Spleen (tissue), 11 donors: ENCODE measurements at regions not wholly inside any gene's neighbourhood (a gene's known extent, or its start where the extent isn't known, plus 50 kb on each side); places are given as distances from the start of the nearest gene placed in this dataset.
"Not testable (repeated sequence)": the region's sequence is repeated elsewhere in the genome, so short reads cannot be mapped to it uniquely, and the experiment has no call there.

ENCODE experiments used
- DNase-seq: peaks from one replicate; pipeline ENCODE4 v3.0.0-alpha.2; 2020
- H3K27ac ChIP-seq, 8 donors: fragments of 200-600 bp; sonication (generic) in 7 of 8; 1 replicate in 4 of 8; 2 replicates in 4 of 8; pipeline versions ENCODE4 v1.5.0 to v1.8.0; 2016 to 2021; ENCODE audit warnings: inconsistent platforms in 4 of 8, mild to moderate bottlenecking in 4 of 8, moderate library complexity in 1 of 8
- H3K27me3 ChIP-seq, 7 donors: fragments of 200-600 bp; sonication (generic) in 6 of 7; replicated peaks in 1 of 7; 1 replicate in 4 of 7; 2 replicates in 3 of 7; pipeline versions ENCODE4 v1.5.0 to v1.8.0; 2016 to 2021; ENCODE audit warnings: inconsistent platforms in 3 of 7, mild to moderate bottlenecking in 1 of 7
- H3K36me3 ChIP-seq, 6 donors: fragments of 200-600 bp; sonication (generic) in 5 of 6; 1 replicate in 4 of 6; 2 replicates in 2 of 6; pipeline versions ENCODE4 v1.5.0 to v1.8.0; 2016 to 2021; ENCODE audit warnings: inconsistent platforms in 2 of 6
- H3K4me1 ChIP-seq, 6 donors: fragments of 200-600 bp; sonication (generic) in 5 of 6; 1 replicate in 3 of 6; 2 replicates in 3 of 6; pipeline versions ENCODE4 v1.5.0 to v1.8.0; 2016 to 2021; ENCODE audit warnings: inconsistent platforms in 3 of 6
- H3K4me3 ChIP-seq, 8 donors: fragments of 200-600 bp; sonication (generic) in 7 of 8; 1 replicate in 4 of 8; 2 replicates in 4 of 8; pipeline versions ENCODE4 v1.5.0 to v1.8.0; 2016 to 2021; ENCODE audit warnings: inconsistent platforms in 4 of 8, mild to moderate bottlenecking in 4 of 8, moderate library complexity in 2 of 8
- H3K9me3 ChIP-seq, 8 donors: fragments of 200-600 bp; sonication (generic) in 7 of 8; 1 replicate in 4 of 8; 2 replicates in 4 of 8; pipeline versions ENCODE4 v1.5.0 to v1.8.0; 2016 to 2021; ENCODE audit warnings: inconsistent platforms in 4 of 8
- WGBS, 5 donors: extraction: QIAGEN DNeasy Blood & Tissue Kit in 3 of 5; methylation state at CpG; one replicate each; pipeline versions ENCODE4 v1.1.5 to v1.1.7; 2013 to 2018; 5-methylcytosine and 5-hydroxymethylcytosine counted together
- intact Hi-C: fragments of 100-400 bp; cut with DNase I; formaldehyde crosslinking; loops from one replicate; pipeline ENCODE4 v1.15.0; 2023; ENCODE audit warnings: low total_unique reads
- small RNA-seq, 4 donors: library from RNA; depleted of rRNA; stranded (forward); fragments of <200 nt; gene quantifications; one replicate each; pipeline ENCODE3, GENCODE V24; 2016
- donor health status: healthy with polysubstance abuse.
- donor health status: DM: no; HTN: no; CAD: no; lungs with moderate emphysema.
- donor health status: DM: no; HTN: no; CAD: no.
- donor health status: Bipolar disorder and iron deficiency.
- donor health status: healthy.
- donor health status: DM: no; HTN: no; CAD: no.
- donor health status: DM: yes; HTN: yes; CAD: no.

GRCh38 chr9:65223986-65224385 is 61.0 kb downstream of the FOXD4L5 start:
- H3K4me3 ChIP-seq, intact Hi-C loops, DNase-seq, H3K9me3 ChIP-seq, H3K27ac ChIP-seq, H3K27me3 ChIP-seq, H3K36me3 ChIP-seq, H3K4me1 ChIP-seq: not testable (repeated sequence)
- 36 to 83% (median 53%) methylated on average over 1 to 2 of the region's 2 CpGs for WGBS, 5 donors

- H3K4me3 ChIP-seq, H3K9me3 ChIP-seq, H3K27me3 ChIP-seq, intact Hi-C loops, H3K4me1 ChIP-seq, DNase-seq, H3K36me3 ChIP-seq, H3K27ac ChIP-seq: not testable (repeated sequence)
Measured at GRCh38 chr9:65208834-65209233, 76.2 kb downstream of the FOXD4L5 start.

- WGBS, 5 donors: no CpG with 5 or more reads among the region's 1 CpG
- H3K36me3 ChIP-seq, H3K27me3 ChIP-seq, H3K27ac ChIP-seq, DNase-seq, H3K9me3 ChIP-seq, H3K4me1 ChIP-seq, intact Hi-C loops, H3K4me3 ChIP-seq: not testable (repeated sequence)
Measured at GRCh38 chr9:65207273-65207672, 77.7 kb downstream of the FOXD4L5 start.

- WGBS, 5 donors: no CpG with 5 or more reads among the region's 1 CpG
Measured at GRCh38 chr9:65205853-65206252, 79.2 kb downstream of the FOXD4L5 start.

GRCh38 chr9:65195781-65196180 is 89.2 kb downstream of the FOXD4L5 start:
- H3K9me3 ChIP-seq, H3K4me1 ChIP-seq, H3K27ac ChIP-seq, intact Hi-C loops, H3K36me3 ChIP-seq, DNase-seq, H3K27me3 ChIP-seq, H3K4me3 ChIP-seq: not testable (repeated sequence)
- WGBS, 5 donors: 92 to 96% (median 95%) methylated on average over 7 to 63 of the region's 65 CpGs; no CpG with 5 or more reads in 1 of the 5 donors

More at GRCh38 chr9:65205853-65206252, 79.2 kb downstream of the FOXD4L5 start:
- H3K27ac ChIP-seq, H3K27me3 ChIP-seq, DNase-seq, H3K9me3 ChIP-seq, H3K4me3 ChIP-seq, H3K36me3 ChIP-seq, intact Hi-C loops, H3K4me1 ChIP-seq: not testable (repeated sequence)

- DNase-seq: peak; percentile 2
- H3K9me3 ChIP-seq, H3K27me3 ChIP-seq, H3K36me3 ChIP-seq, intact Hi-C loops, H3K4me3 ChIP-seq, H3K27ac ChIP-seq, H3K4me1 ChIP-seq: not testable (repeated sequence)
- 43 to 76% (median 61%) methylated on average over 3 to 6 of the region's 9 CpGs; no CpG with 5 or more reads in 2 of the 5 donors for WGBS, 5 donors
Measured at GRCh38 chr9:65155937-65156336, 129.1 kb downstream of the FOXD4L5 start.

Small RNA genes lying in the stretch of these regions (small RNA-seq; reads per million reads assigned to genes)
- 0 reads per million in 4 donors for gene AL512605.2
